C1 segment of cervical spinal cord (tissue), 14 donors: ENCODE measurements at regions not wholly inside any gene's neighbourhood (a gene's known extent, or its start where the extent isn't known, plus 50 kb on each side); places are given as distances from the start of the nearest gene placed in this dataset.
A peak's percentile ranks its signal among the peaks of the same experiment; 100 is the strongest.
"Not testable (repeated sequence)": the region's sequence is repeated elsewhere in the genome, so short reads cannot be mapped to it uniquely, and the experiment has no call there.

Source experiments
- DNase-seq, 14 donors: peaks; one replicate each; lab custom pipeline; 2025; lab: John Stamatoyannopoulos, UW

GRCh38 chr6:76275746-76276145 lies 203.3 kb upstream of the IMPG1 start:
- no peak for DNase-seq

- no peak for DNase-seq
Measured at GRCh38 chr6:76264468-76264867, 192.0 kb upstream of the IMPG1 start.

DNA sequence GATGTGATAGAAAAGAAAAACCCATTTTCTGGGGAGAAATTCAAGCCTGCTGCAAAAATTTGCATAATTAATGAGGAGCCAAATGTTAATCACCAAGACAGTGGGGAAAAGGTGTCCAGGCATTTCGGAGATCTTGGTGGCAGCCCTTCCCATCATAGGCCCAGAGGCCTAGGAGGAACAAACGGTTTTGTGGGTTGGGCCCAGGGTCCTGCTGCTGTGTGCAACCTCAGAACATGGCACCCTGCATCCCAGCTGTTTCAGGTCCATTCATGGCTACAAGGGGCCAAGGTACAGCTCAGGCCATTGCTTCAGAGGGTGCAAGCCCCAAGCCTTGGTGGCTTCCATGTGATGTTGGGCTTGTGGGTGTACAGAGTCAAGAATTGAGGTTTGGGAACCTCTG lies 189.8 kb upstream of the IMPG1 start:
- DNase-seq, result no peak

GRCh38 chr6:76250666-76251065 lies 178.2 kb upstream of the IMPG1 start:
- no peak for DNase-seq

DNA sequence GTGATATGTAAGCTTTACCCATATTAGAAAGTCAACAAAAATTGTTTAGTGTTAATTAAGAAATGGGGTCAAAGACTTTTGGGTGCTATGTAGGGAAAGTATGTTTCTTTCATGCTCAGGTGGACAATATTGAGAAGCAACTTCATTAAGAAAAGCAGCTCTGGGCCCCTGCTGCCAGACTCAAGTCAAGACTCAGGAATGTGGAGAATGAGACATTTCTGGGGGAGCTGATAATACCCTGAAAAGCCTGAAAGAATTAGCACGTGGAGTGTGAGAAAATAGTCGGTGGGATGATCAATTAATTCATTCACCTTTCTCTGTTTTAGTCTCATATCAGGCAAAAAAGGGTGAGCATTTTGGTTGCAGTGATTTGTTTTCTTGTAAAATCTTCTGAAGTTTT lies 175.1 kb upstream of the IMPG1 start:
- no peak for DNase-seq

DNA sequence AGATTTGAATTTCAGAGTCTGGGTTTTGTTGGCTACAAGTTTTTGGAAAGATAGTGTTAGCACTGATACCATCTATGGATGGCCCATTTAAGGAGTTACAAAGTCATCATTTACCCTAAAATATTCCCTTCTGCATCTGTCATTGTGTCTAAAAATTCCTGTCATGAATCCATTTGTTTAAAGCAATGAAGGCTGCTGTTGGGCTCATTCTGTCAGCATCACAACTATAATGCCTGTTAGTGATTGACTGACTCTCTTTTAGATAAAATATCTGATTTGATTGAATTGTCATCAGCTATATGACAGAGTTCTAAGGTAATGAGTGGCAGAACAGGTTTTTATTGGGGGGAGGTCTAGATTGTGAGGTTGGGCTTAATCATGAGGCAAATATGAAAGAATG lies 167.6 kb upstream of the IMPG1 start:
- no peak for DNase-seq

GRCh38 chr6:76230711-76231110 lies 158.2 kb upstream of the IMPG1 start:
- no peak for DNase-seq

GRCh38 chr6:76222189-76222588 lies 149.7 kb upstream of the IMPG1 start:
- DNase-seq, result no peak

GRCh38 chr6:76221525-76221924 lies 149.1 kb upstream of the IMPG1 start:
- no peak for DNase-seq

DNA sequence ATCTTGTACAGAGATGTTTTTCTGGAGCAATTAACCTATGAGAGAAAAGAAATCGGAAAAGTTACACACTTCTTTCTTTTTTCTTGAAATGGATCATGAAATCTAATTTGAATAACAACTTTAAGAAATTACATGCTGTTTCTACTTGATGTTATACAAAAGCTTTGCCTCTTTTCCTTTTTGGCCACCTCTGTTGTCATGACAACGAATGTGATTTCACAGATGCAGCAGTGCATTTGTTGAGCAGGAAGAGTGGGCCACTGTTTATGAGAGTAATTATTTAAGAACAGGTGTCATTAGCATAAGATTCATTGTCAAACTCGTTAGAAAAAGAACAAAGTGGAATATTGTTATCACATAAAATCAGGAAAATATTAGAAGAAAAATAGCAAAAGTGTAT lies 148.3 kb upstream of the IMPG1 start:
- no peak for DNase-seq

- DNase-seq, result no peak
Measured at GRCh38 chr6:76217606-76218005, 145.1 kb upstream of the IMPG1 start.

GRCh38 chr6:76214546-76214945 lies 142.1 kb upstream of the IMPG1 start:
- DNase-seq, result no peak

GRCh38 chr6:76174722-76175121 lies 102.3 kb upstream of the IMPG1 start:
- DNase-seq, result peak in 1 of 14 donors; percentile 5

DNA sequence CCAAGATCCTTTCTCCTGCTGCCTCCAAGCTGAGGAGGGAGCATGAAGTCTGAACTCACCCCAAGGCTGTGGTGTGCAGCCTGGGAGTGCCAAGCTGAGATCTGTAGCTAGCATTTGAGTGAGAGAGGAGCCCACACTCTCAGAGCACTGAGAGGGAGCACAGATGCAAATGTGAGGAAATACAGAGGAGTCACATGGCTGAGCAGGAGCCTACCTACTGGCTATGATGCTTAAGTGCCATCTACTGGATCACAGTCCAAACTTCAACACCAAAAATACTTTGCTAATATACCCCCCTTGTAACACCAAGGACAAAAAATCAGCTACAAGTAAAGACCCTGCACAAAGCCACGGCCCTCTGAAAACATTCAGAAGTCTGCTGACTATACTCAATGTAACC lies 94.4 kb upstream of the IMPG1 start:
- DNase-seq, result no peak

GRCh38 chr6:76166297-76166696 lies 93.8 kb upstream of the IMPG1 start:
- no peak for DNase-seq

DNA sequence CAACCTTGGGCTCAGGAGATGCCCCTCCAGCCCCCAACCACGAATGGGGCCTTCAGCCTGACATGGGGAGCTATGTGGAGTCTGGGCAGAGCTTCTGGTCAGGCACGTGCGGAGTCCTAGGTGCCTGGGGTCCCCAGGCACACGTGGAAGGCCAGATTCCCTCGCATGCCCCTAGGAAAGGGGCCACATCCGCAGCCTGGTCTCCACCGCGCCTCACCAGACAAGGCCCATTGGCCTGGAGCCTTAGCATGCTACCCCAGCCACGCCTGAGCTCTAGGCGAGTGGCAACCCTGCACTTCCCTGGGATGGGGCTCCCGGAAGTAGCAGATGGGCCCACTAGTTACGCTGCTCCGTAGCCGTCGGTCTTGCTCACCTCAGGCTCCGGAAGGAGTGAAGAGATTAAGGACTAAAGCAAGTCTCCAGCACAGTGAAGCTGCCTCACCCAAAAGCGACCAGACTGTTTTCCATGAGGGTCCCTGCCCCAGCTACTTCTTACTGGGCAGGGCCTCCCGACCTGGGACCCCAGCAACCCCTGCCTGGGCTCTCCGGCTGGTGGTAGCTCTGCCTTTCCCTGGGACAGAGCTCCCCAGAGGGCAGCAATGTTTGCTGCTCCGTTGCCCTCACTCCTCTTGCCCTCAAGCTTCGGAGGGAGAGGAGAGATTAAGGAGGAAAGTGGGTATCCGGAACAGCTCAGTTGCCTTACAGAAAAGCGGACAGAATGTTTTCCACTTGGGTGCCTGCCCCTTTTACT lies 93.2 kb upstream of the IMPG1 start:
- no peak for DNase-seq

GRCh38 chr6:76162811-76163210 lies 90.3 kb upstream of the IMPG1 start:
- no peak for DNase-seq

DNA sequence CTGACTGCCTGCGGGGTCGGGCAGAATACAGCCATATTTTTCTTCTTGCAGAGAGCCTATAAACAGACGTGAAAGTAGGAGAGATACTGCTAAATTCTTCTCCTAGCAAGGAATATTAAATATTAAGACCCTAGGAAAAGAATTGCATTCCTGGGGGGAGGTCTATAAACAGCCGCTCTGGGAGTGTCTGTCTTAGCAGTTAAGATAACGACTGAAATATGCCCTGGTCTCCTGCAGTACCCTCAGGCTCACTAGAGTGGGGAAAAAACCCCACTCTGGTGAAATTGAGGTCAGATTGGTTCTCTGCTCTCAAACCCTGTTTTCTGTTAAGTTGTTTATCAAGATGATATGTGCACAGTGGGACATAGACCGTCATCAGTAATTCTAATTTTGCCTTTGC lies 85.3 kb upstream of the IMPG1 start:
- DNase-seq, result not testable (repeated sequence)

- no peak for DNase-seq
Measured at GRCh38 chr6:76135481-76135880, 63.0 kb upstream of the IMPG1 start.

DNA sequence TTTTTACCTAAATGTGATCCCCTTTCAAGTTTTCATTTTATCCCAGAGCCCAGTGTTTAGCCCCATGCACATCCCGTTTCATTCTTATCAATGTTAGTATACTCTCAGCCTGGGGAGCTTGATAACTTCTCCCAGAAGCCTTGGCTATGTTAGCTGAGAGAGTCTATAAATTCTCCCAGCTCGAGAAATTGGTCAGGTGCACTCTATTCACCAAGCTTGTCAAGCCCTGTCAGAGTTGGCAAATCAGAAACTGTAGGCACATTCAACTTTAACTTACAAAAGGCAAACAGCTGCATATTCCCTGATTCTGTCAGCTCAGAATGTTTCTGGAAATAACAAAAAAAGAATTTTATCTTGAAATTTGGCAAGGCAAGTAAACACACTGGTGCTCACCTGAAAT lies 62.2 kb upstream of the IMPG1 start:
- DNase-seq, result no peak

- DNase-seq, result no peak
Measured at GRCh38 chr6:76124018-76124417, 51.6 kb upstream of the IMPG1 start.
